ENCODE measurements at regions not wholly inside any gene's neighbourhood (a gene's known extent, or its start where the extent isn't known, plus 50 kb on each side); places are given as distances from the start of the nearest gene placed in this dataset.
"Not testable (repeated sequence)": the region's sequence is repeated elsewhere in the genome, so short reads cannot be mapped to it uniquely, and the experiment has no call there.

DNA sequence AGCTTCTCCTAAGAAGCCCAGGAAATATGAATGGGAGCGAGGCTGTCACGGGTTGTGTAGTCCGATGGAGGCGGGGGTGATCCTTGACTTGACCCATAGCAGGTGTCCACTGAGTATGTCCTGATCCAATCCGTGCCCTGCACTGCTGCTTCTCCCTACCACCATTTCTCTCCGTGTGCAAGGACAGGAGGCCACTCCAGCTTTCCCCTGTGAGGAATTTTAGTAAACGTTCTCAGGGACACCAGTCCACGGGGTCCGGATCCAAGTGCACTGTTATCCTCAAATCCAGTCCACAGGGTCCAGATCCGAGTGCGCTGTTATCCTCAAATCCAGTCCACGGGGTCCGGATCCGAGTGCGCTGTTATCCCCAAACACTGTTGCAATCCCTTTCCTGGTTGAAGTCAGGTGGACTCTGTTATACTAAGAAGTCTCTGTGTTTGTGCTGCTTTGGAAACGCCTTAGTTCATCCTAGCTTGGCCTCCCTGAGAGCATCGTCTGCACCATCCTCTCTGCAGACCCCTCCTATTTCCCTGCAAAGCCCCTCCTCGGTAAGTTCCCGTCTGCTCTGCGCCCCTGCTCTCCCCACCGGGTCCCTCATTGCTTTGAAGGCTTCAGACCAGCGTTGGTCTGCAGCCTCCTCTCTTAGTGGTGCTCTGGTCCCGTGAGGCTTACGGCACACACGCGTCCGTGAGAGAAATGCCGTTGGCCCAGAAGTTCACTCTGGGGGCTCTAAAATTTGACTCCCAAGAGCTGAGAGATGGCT lies 303.5 kb downstream of the TEX29 start:
- Histone ChIP-seq H3K27me3 (ENCODE audit: insufficient read depth, low read length) (no peaks in the 10 kb centered on the region), H3K4me3 (ENCODE audit: low read length) (no peak overlapping the region), H3K4me1 (ENCODE audit: insufficient read depth, low read length) (no peaks in the 10 kb centered on the region), H3K9me3 (ENCODE audit: low read depth, low read length) (no peaks in the 10 kb centered on the region)

DNA sequence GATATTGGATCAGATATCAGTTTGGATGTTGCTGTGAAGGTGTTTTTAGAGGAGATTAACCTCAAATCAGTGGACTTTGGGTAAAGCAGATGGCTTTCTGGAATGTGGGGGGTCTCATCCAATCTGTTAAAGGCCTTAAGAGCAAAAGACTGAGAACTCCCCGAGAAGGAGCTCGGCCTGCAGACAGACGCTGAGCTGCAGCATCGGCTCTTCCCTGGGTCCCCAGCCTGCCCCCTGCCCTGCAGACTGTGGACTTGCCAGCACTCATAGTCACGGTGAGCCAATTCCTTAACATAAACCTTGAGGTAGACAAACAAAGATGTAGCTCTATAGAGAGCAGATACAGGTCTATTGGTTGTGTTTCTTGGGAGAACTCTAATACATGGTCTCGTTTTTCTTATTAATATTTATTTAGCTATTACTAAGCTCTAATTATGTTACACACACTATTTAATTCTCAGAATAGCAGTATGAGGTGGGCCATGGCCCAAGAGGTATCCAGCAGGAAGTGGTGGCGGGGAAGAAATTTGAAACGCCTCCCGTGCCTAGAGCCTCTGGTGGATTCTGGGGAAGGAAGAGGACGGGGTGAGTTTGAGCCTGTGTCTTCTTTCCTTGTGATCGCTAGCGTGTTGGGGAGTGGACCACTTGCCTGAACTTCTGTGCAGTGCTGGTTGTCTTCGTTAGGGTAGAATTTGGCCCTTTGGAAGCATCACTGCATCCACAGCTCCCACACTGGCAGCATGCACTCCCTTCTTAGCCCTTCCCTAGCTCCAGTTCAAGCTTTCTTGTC lies 305.3 kb downstream of the TEX29 start:
- Histone ChIP-seq H3K9me3 (ENCODE audit: low read depth, low read length) (no peaks in the 10 kb centered on the region), H3K27me3 (ENCODE audit: insufficient read depth, low read length) (no peaks in the 10 kb centered on the region), H3K4me3 (ENCODE audit: low read length) (no peak overlapping the region), H3K4me1 (ENCODE audit: insufficient read depth, low read length) (no peaks in the 10 kb centered on the region)

DNA sequence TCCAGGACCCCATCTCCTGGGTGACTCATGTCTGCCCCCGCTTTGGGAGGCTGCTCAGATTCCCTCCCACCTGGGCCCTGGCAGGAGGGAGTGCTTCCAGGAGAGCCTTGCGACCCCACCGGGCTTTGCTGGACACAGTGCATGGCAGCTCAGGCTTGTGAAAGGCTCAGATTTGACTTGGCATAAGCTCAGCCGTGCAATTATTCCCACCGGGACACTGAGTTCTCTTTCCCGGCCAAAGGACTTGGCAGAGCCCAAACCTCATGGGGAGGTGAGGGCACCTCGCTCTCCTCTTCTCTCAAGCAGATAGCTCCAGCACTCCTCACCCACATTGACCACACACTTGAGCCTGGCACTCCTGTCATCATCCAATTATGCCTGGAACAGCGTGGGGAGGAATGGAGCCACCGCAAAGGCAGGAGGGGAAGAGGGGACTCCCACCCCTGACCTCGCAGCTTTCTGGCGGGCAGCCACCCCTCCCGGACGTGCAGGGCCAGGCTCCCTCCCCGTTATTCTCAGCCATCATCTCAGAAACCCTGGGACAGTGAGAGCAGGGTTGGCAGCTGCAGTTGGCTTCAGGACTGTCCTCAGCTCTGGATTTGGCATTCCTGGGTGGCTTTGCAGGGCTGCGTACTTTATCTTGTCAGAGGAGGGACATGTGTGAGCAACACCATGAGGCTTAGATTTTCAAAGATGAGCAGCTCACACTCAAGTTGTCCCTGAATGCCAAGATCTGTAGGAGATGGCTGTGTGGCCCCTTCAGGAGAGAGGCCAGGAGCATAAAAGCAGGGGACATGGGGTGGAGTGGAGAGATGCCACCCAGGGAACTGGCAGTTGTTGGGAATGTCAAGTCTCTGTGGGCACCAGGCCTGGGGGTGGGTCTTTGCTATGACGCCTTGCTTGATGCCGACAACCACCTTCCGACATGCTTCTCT lies 306.2 kb downstream of the TEX29 start:
- H3K4me3 ChIP-seq (ENCODE audit: low read length): no peak overlapping the region
- H3K4me1 ChIP-seq (ENCODE audit: insufficient read depth, low read length): no peaks in the 10 kb centered on the region
- H3K9me3 ChIP-seq (ENCODE audit: low read depth, low read length): no peaks in the 10 kb centered on the region
- no peaks in the 10 kb centered on the region for H3K27me3 ChIP-seq (ENCODE audit: insufficient read depth, low read length)

DNA sequence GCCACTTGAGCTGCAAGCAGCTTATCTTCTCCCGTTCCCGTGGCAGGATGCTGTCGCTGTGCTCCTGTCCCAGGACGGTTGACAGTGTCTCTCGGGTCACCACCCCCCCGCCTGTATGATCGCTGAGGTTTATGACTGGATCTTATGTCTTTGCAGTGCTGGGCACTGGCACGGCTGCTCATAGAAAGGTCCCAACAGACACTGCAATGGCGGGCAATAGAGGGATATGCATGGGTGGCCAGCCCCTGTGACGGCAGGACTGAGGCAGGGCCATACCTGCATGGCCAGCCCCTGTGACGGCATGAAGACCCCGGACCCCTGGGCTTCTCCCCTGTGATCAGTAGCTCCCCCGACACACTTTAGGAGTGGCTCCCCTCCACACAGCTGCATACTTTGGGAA lies 307.2 kb downstream of the TEX29 start:
- H3K27me3 ChIP-seq (ENCODE audit: insufficient read depth, low read length): no peaks in the 10 kb centered on the region
- no peaks in the 10 kb centered on the region for H3K9me3 ChIP-seq (ENCODE audit: low read depth, low read length)
- H3K4me3 ChIP-seq (ENCODE audit: low read length): no peak overlapping the region
- no peaks in the 10 kb centered on the region for H3K4me1 ChIP-seq (ENCODE audit: insufficient read depth, low read length)

DNA sequence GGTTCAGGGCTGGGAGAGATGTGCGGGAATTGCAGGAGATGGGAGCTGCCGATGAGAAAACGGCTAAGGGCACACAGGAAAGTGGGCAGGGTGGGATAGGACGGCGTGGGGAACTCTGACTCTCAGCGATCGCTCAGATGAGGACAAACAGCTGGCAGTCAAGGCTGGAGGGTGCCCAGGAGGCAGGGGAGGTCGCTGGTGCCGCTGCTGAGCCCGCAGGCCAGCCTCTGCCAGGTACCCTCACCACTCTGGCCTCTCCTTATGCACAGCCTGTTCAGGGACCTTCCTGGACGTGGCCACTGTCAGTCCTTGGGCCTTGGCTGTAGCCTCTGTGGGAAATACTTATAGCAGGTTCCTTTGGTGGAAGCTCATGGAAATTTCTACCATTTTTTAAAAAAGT lies 308.6 kb downstream of the TEX29 start:
- Histone ChIP-seq H3K4me3 (ENCODE audit: low read length) (no peak overlapping the region), H3K4me1 (ENCODE audit: insufficient read depth, low read length) (no peaks in the 10 kb centered on the region), H3K27me3 (ENCODE audit: insufficient read depth, low read length) (no peaks in the 10 kb centered on the region)

DNA sequence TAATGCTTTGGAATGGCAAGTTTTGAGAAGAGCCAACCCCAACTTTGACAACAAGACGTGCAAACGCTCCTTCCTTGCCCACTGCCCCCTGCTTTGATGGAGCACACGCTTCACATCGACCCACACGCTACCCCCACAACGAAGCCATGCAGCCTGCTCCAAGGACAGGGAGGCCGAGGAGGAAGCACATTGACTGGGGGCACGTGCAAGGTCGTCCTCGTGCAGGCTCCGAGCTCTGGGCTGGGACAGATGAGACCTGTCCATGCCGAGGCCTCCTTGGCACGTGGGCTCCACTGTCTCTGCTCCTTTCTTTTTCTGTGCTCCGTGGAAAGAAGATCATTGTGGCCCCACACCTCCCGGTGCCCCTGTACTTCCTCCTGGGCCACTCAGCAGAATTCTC lies 309.0 kb downstream of the TEX29 start:
- Histone ChIP-seq H3K27me3 (ENCODE audit: insufficient read depth, low read length) (no peaks in the 10 kb centered on the region), H3K4me3 (ENCODE audit: low read length) (no peak overlapping the region), H3K9me3 (ENCODE audit: low read depth, low read length) (no peaks in the 10 kb centered on the region)

More for the DNA sequence above, 308.6 kb downstream of the TEX29 start:
- H3K9me3 ChIP-seq (ENCODE audit: low read depth, low read length): no peaks in the 10 kb centered on the region

DNA sequence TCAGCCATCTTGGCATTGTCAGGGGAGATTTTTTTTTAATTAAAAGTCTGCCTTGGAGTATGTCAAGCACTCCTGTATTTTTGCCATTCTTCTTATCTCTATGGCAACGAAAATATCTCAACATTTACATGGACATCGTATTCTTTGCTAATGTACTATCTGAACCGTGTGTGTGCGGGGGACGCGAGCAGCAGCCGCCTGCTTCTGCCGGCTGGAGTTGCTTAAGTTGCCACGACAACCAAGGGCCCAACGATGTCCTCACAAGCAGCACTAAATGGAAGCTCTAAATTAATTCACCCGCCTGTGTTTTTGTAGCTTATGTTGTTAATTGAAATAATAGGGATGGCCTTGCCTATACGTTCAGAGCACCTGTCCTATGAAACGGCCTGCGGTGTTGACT lies 309.5 kb downstream of the TEX29 start:
- H3K27me3 ChIP-seq (ENCODE audit: insufficient read depth, low read length): no peaks in the 10 kb centered on the region

More for the DNA sequence above, 309.0 kb downstream of the TEX29 start:
- no peaks in the 10 kb centered on the region for H3K4me1 ChIP-seq (ENCODE audit: insufficient read depth, low read length)

DNA sequence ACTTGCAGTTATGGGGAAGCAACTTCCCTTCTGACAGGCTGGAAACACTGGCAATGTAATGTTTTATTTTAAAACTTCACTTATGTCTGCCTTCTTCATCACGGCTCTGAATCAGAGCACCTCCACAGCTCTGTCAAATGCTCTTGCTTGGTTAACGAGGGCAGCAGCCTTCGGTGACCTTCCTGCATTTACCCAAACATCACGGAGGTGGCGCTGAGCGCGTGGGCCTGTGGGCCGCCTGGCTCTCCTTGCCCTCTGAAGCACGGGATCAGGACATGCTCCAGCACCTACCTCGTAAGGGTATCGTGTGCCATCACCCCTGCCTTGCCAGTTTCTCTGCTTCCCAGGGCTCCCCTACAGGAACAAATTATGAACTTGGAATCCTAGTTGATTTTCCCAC lies 310.0 kb downstream of the TEX29 start:
- Histone ChIP-seq H3K4me3 (ENCODE audit: low read length) (no peak overlapping the region), H3K4me1 (ENCODE audit: insufficient read depth, low read length) (no peaks in the 10 kb centered on the region), H3K27me3 (ENCODE audit: insufficient read depth, low read length) (no peaks in the 10 kb centered on the region), H3K9me3 (ENCODE audit: low read depth, low read length) (no peaks in the 10 kb centered on the region)

More for the DNA sequence above, 309.5 kb downstream of the TEX29 start:
- Histone ChIP-seq H3K9me3 (ENCODE audit: low read depth, low read length) (no peaks in the 10 kb centered on the region), H3K4me1 (ENCODE audit: insufficient read depth, low read length) (no peaks in the 10 kb centered on the region), H3K4me3 (ENCODE audit: low read length) (no peak overlapping the region)

DNA sequence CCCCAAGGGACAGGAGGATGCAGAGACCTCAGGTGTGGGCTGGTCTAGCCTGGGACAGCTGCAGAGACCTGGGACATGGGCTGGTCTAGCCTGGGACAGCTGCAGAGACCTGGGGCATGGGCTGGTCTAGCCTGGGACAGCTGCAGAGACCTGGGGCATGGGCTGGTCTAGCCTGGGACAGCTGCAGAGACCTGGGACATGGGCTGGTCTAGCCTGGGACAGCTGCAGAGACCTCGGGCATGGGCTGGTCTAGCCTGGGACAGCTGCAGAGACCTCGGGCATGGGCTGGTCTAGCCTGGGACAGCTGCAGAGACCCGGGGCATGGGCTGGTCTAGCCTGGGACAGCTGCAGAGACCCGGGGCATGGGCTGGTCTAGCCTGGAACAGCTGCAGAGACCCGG lies 310.8 kb downstream of the TEX29 start:
- not testable (repeated sequence) for H3K27me3 ChIP-seq (ENCODE audit: insufficient read depth, low read length); H3K9me3 ChIP-seq (ENCODE audit: low read depth, low read length); H3K4me3 ChIP-seq (ENCODE audit: low read length); H3K4me1 ChIP-seq (ENCODE audit: insufficient read depth, low read length)

DNA sequence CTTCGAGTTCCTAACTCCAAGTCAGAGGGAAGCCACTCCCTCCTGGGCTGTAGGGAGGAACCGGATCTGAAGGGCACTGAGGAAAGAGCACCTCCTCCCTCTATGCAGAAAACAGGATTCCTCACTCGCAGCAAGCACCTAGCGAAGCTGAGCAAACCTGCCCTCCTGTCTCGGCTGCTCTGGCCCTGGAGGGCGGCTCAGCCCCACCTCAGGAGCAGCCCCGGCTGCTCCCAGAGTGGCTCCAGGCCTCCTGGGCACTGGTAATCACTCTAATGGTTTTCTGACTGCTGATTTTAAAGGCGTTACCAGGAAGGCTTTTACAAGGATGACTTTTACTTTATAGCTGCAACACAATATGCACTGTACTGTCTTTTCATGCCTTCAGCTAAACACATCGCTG lies 312.5 kb downstream of the TEX29 start:
- H3K9me3 ChIP-seq (ENCODE audit: low read depth, low read length): no peaks in the 10 kb centered on the region
- H3K4me1 ChIP-seq (ENCODE audit: insufficient read depth, low read length): no peaks in the 10 kb centered on the region
- no peaks in the 10 kb centered on the region for H3K27me3 ChIP-seq (ENCODE audit: insufficient read depth, low read length)
- no peak overlapping the region for H3K4me3 ChIP-seq (ENCODE audit: low read length)

DNA sequence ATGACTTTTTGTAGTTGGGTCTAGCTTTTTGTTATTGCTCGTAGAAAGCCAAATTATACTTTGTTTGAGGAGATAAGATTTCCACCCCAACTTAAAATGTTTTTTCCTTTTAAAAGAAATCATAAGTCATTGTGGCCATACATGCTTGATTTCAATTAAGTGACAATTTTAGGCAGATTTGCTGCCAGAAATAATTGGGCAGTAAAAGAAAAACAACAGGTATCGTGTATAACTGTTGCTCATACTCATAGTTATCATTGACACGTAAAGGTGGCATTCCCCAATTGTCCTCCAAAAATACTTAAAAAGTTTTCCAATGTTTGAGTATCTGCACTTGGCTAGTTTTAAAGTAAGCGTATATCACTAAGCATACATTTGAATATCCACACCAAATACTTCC lies 313.0 kb downstream of the TEX29 start:
- Histone ChIP-seq H3K4me3 (ENCODE audit: low read length) (no peak overlapping the region), H3K27me3 (ENCODE audit: insufficient read depth, low read length) (no peaks in the 10 kb centered on the region), H3K9me3 (ENCODE audit: low read depth, low read length) (no peaks in the 10 kb centered on the region), H3K4me1 (ENCODE audit: insufficient read depth, low read length) (no peaks in the 10 kb centered on the region)

DNA sequence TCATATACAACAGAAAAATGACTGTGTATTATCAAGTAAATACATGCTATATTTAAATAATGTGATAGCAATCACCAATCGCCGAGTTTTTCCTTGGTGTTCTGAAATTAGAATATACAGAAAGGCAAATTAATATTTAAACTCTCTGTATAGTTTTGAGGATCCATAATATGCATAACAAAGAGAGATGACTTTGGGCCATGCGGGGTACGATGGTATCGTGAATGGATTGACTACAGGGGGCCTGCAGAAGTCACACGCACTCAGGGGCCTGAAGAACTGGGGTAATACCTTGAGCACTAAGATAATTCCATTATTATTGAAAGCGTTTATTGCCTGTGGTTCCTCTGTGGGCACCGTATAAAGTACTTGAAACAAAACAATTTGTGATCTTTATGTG lies 314.0 kb downstream of the TEX29 start:
- Histone ChIP-seq H3K27me3 (ENCODE audit: insufficient read depth, low read length) (no peaks in the 10 kb centered on the region), H3K9me3 (ENCODE audit: low read depth, low read length) (no peaks in the 10 kb centered on the region), H3K4me1 (ENCODE audit: insufficient read depth, low read length) (no peaks in the 10 kb centered on the region), H3K4me3 (ENCODE audit: low read length) (no peak overlapping the region)

DNA sequence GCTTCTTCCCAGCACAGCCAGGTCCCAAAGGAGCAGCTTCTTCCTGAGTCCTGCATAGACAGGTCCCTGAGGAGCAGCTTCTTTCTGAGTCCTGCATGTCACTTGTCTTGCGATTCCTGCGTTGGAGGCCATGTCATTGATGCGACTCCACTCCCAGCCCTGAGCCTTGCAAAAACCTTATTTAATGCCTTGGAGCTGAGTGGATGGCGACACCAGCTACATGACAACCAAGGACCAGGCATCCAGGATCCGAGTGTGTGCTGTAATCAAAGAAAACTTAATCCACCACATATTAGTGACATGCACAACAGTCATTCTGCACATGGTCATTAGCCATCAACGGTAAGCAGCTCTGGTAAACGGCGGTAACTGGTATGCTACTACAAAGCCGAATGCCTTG lies 315.8 kb downstream of the TEX29 start:
- H3K9me3 ChIP-seq (ENCODE audit: low read depth, low read length): no peaks in the 10 kb centered on the region
- H3K4me3 ChIP-seq (ENCODE audit: low read length): no peak overlapping the region
- no peaks in the 10 kb centered on the region for H3K4me1 ChIP-seq (ENCODE audit: insufficient read depth, low read length)
- H3K27me3 ChIP-seq (ENCODE audit: insufficient read depth, low read length): no peaks in the 10 kb centered on the region

DNA sequence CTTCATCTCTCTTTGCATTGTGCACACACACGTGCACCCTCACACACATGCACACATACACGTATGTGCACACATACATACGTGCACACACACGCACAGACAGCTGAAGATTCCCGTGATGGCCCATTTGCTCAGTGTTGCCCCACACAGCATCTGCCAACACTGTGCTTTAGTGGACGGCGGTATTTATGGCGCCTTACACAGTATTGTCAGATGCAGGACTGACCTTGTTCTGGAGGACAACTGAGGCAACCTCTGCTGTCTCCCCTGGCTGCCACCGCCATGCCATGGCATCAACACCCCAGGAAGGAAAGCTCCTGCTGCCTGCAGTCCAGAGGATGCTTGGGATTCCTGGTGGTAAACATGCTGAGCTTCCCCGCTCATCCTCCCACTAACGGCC lies 316.4 kb downstream of the TEX29 start:
- Histone ChIP-seq H3K4me3 (ENCODE audit: low read length) (no peak overlapping the region), H3K9me3 (ENCODE audit: low read depth, low read length) (no peaks in the 10 kb centered on the region), H3K27me3 (ENCODE audit: insufficient read depth, low read length) (no peaks in the 10 kb centered on the region), H3K4me1 (ENCODE audit: insufficient read depth, low read length) (no peaks in the 10 kb centered on the region)

DNA sequence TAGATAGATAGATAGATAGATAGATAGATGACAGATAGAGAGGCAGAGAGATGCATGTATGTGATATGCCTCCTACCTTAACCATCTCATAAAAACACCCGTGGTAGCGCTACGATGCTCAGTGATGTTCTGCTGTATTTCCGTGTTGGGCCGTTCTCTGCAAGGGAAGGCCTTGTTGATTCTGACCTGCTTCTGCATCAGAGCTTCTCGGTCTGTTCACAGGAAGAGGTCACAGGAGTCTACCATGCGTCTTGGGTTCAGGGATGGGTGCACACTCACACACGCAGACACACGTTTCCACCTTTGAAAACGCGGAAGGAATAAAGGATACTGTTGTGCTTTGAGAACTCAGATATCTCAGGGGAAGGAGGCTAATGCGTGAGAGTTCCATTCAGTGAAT lies 316.9 kb downstream of the TEX29 start:
- H3K9me3 ChIP-seq (ENCODE audit: low read depth, low read length): no peaks in the 10 kb centered on the region
- no peaks in the 10 kb centered on the region for H3K27me3 ChIP-seq (ENCODE audit: insufficient read depth, low read length)
- no peaks in the 10 kb centered on the region for H3K4me1 ChIP-seq (ENCODE audit: insufficient read depth, low read length)
- H3K4me3 ChIP-seq (ENCODE audit: low read length): no peak overlapping the region

Data from mononuclear cell (primary cell).